Kidney (tissue), 13 donors: ENCODE measurements at regions not wholly inside any gene's neighbourhood (a gene's known extent, or its start where the extent isn't known, plus 50 kb on each side); places are given as distances from the start of the nearest gene placed in this dataset.

Experiments used
- DNase-seq, 5 donors: peaks; one replicate each; pipeline ENCODE4 v3.0.0-alpha.2; 2013 to 2020
- FAIRE-seq: peaks from 2 replicates; lab custom pipeline; 2012; peaks lifted over from hg19 to GRCh38; lab: Jason Lieb, UNC
- H3K27ac ChIP-seq, 2 donors: one replicate each; pipeline ENCODE4 v1.7.0; 2013; ENCODE audit warnings: low read depth in 2 of 2, low read length in 2 of 2, inconsistent platforms in 1 of 2
- H3K27me3 ChIP-seq: one replicate; pipeline ENCODE4 v1.7.1; 2013; ENCODE audit warnings: low read length, inconsistent platforms; ENCODE audit not compliant: control insufficient read depth, insufficient read depth
- H3K36me3 ChIP-seq, 3 donors: one replicate each; pipeline versions ENCODE4 v1.7.0 to v1.7.1; 2013; ENCODE audit warnings: low read length in 3 of 3, control low read depth in 1 of 3, inconsistent platforms in 1 of 3; ENCODE audit not compliant: insufficient read depth in 3 of 3, control insufficient read depth in 2 of 3
- H3K4me1 ChIP-seq, 3 donors: one replicate each; pipeline versions ENCODE4 v1.7.0 to v1.7.1; 2013; ENCODE audit warnings: low read length in 3 of 3, inconsistent platforms in 1 of 3, low read depth in 1 of 3; ENCODE audit not compliant: control insufficient read depth in 2 of 3, insufficient read depth in 2 of 3
- H3K4me3 ChIP-seq, 3 donors: one replicate each; pipeline versions ENCODE4 v1.7.0 to v1.8.1; 2013; ENCODE audit warnings: low read length in 3 of 3, control low read depth in 1 of 3, inconsistent platforms in 1 of 3
- H3K9ac ChIP-seq, 3 donors: one replicate each; pipeline versions ENCODE4 v1.7.0 to v1.7.1; 2013; ENCODE audit warnings: low read length in 3 of 3, control low read depth in 1 of 3, inconsistent platforms in 1 of 3
- H3K9me3 ChIP-seq, 3 donors: one replicate each; pipeline versions ENCODE4 v1.7.0 to v1.7.1; 2013; ENCODE audit warnings: low read length in 3 of 3, control low read depth in 1 of 3, inconsistent platforms in 1 of 3; ENCODE audit not compliant: control insufficient read depth in 2 of 3, insufficient read depth in 1 of 3
- CTCF ChIP-seq: IDR thresholded peaks from 3 replicates; pipeline ENCODE4 v1.5.1; 2012; ENCODE audit warnings: mild to moderate bottlenecking, moderate library complexity, borderline replicate concordance; ENCODE audit not compliant: insufficient read depth; ENCODE audit errors: extremely low read depth
- intact Hi-C: fragments of 100-400 bp; cut with DNase I; formaldehyde crosslinking; loops from one replicate; pipeline ENCODE4 v1.11.1; 2022
- donor health status: control.
- donor health status: control.
- donor health status: control.
- donor health status: control.
- donor health status: control.
- donor health status: DM: yes; HTN: yes; CAD: no.
- donor health status: Normal renal cell carcinoma (clear cell type).

- H3K9ac ChIP-seq = no peak overlapping the region
- DNase-seq = peak in 1 of 5 donors; percentile 7
- H3K27me3 ChIP-seq = no peaks in the 10 kb centered on the region
- no peak overlapping the region for H3K27ac ChIP-seq
- H3K36me3 ChIP-seq = no peaks in the 10 kb centered on the region
- TF ChIP-seq CTCF = no peak
- H3K9me3 ChIP-seq = peaks cover 0 to 3% (median 2%) of the 10 kb centered on the region in 3 donors
- no peak overlapping the region for H3K4me3 ChIP-seq
- no peak for FAIRE-seq
- intact Hi-C loops = no loop called here
- no peaks in the 10 kb centered on the region for H3K4me1 ChIP-seq
Measured at GRCh38 chr20:63117151-63117550, 98.8 kb downstream of the YTHDF1 start.

- H3K36me3 ChIP-seq = no peaks in the 10 kb centered on the region
- TF ChIP-seq CTCF = no peak
- H3K27ac ChIP-seq = no peak overlapping the region
- intact Hi-C loops = no loop called here
- no peaks in the 10 kb centered on the region for H3K27me3 ChIP-seq
- DNase-seq = peak; percentile 37 to 72 (median 62)
- no peak for FAIRE-seq
- H3K4me3 ChIP-seq = no peak overlapping the region
- H3K4me1 ChIP-seq = no peaks in the 10 kb centered on the region
- H3K9me3 ChIP-seq = peaks cover 0 to 6% (median 2%) of the 10 kb centered on the region in 3 donors
- no peak overlapping the region for H3K9ac ChIP-seq
Measured at GRCh38 chr20:63116412-63117106, 99.4 kb downstream of the YTHDF1 start.

GRCh38 chr20:63115651-63116411 lies 100.1 kb downstream of the YTHDF1 start:
- DNase-seq (peak in 1 of 5 donors; percentile 37), FAIRE-seq (no peak)
- no peak overlapping the region for H3K27ac ChIP-seq
- no peak overlapping the region for H3K4me3 ChIP-seq
- no peak overlapping the region for H3K9ac ChIP-seq
- no peak for TF ChIP-seq CTCF
- no peaks in the 10 kb centered on the region for H3K36me3 ChIP-seq
- no peaks in the 10 kb centered on the region for H3K4me1 ChIP-seq
- H3K9me3 ChIP-seq = peaks cover 0 to 7% (median 2%) of the 10 kb centered on the region in 3 donors
- intact Hi-C loops = no loop called here
- H3K27me3 ChIP-seq = no peaks in the 10 kb centered on the region
